A549 (cell line): ENCODE measurements at regions not wholly inside any gene's neighbourhood (a gene's known extent, or its start where the extent isn't known, plus 50 kb on each side); places are given as distances from the start of the nearest gene placed in this dataset.

Experiments
- BHLHE40 ChIP-seq: IDR thresholded peaks from 2 replicates; pipeline ENCODE4 v1.6.1; 2012; ENCODE audit warnings: low read depth, low read length, inconsistent platforms
- CBX8 ChIP-seq: fragments of 200-600 bp; sonication (generic); IDR thresholded peaks from 2 replicates; pipeline ENCODE4 v1.6.1; 2016
- CEBPB ChIP-seq, 2 experiments: fragments of >200 bp in 1 of 2; sonication (Bioruptor Twin) in 1 of 2; formaldehyde crosslinking in 1 of 2; IDR thresholded peaks; 2 replicates each; pipeline ENCODE4 v1.6.1; 2012 to 2016
- ESRRA ChIP-seq: fragments of 150-350 bp; IDR thresholded peaks from 2 replicates; pipeline ENCODE4 v1.6.1; 2014; ENCODE audit warnings: mild to moderate bottlenecking, low read length, borderline replicate concordance
- HOXB5 ChIP-seq: fragments of 250-450 bp; sonication (Bioruptor Pico); IDR thresholded peaks from 2 replicates; pipeline ENCODE4 v1.5.0; 2020; ENCODE audit warnings: mild to moderate bottlenecking, moderate library complexity
- MAX ChIP-seq: IDR thresholded peaks from 2 replicates; pipeline ENCODE4 v1.6.1; 2012
- POLR2A ChIP-seq: IDR thresholded peaks from 2 replicates; pipeline ENCODE4 v1.6.1; 2012; ENCODE audit warnings: mild to moderate bottlenecking, low read length
- RCOR1 ChIP-seq: fragments of 150-350 bp; IDR thresholded peaks from 2 replicates; pipeline ENCODE4 v1.6.1; 2014; ENCODE audit warnings: antibody characterized with exemption, low read length, low read depth
- TF ChIP-seq, protein P1 (sequence below): fragments of 200-600 bp; sonication (generic); IDR thresholded peaks from 2 replicates; pipeline ENCODE4 v1.6.1; 2016; ENCODE audit warnings: antibody characterized with exemption, mild to moderate bottlenecking, moderate library complexity
- TF ChIP-seq, protein P2 (sequence below): fragments of >200 bp; sonication (Bioruptor Twin); formaldehyde crosslinking; IDR thresholded peaks from 3 replicates; pipeline ENCODE4 v1.5.1; 2016
- TF ChIP-seq, protein P3 (sequence below): fragments of 250-450 bp; sonication (Bioruptor Pico); IDR thresholded peaks from 2 replicates; pipeline ENCODE4 v1.5.0; 2021; ENCODE audit warnings: mild to moderate bottlenecking, moderate library complexity, borderline replicate concordance

DNA sequence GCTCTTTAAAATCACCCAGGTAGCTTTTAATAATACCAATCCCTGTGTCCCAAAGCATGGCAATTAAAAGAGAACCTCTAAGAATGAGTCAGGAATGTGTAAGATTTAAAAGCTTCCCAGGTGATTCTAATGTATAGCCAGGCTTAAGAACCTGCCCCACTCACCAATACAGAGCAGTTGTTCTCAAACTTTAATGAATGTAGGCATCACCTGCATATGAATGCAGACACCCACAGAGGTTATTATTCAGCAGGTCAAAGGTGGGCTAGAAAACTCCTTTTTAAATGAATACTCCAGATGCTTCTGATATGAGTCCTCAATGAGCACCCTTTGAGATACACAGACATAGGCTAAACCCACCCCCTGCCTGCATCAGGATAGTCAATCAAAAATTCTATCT, 298.1 kb upstream of the KCNMB2 start:
- TF ChIP-seq, protein P1, sequence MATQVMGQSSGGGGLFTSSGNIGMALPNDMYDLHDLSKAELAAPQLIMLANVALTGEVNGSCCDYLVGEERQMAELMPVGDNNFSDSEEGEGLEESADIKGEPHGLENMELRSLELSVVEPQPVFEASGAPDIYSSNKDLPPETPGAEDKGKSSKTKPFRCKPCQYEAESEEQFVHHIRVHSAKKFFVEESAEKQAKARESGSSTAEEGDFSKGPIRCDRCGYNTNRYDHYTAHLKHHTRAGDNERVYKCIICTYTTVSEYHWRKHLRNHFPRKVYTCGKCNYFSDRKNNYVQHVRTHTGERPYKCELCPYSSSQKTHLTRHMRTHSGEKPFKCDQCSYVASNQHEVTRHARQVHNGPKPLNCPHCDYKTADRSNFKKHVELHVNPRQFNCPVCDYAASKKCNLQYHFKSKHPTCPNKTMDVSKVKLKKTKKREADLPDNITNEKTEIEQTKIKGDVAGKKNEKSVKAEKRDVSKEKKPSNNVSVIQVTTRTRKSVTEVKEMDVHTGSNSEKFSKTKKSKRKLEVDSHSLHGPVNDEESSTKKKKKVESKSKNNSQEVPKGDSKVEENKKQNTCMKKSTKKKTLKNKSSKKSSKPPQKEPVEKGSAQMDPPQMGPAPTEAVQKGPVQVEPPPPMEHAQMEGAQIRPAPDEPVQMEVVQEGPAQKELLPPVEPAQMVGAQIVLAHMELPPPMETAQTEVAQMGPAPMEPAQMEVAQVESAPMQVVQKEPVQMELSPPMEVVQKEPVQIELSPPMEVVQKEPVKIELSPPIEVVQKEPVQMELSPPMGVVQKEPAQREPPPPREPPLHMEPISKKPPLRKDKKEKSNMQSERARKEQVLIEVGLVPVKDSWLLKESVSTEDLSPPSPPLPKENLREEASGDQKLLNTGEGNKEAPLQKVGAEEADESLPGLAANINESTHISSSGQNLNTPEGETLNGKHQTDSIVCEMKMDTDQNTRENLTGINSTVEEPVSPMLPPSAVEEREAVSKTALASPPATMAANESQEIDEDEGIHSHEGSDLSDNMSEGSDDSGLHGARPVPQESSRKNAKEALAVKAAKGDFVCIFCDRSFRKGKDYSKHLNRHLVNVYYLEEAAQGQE = no peak
- TF ChIP-seq, protein P2, sequence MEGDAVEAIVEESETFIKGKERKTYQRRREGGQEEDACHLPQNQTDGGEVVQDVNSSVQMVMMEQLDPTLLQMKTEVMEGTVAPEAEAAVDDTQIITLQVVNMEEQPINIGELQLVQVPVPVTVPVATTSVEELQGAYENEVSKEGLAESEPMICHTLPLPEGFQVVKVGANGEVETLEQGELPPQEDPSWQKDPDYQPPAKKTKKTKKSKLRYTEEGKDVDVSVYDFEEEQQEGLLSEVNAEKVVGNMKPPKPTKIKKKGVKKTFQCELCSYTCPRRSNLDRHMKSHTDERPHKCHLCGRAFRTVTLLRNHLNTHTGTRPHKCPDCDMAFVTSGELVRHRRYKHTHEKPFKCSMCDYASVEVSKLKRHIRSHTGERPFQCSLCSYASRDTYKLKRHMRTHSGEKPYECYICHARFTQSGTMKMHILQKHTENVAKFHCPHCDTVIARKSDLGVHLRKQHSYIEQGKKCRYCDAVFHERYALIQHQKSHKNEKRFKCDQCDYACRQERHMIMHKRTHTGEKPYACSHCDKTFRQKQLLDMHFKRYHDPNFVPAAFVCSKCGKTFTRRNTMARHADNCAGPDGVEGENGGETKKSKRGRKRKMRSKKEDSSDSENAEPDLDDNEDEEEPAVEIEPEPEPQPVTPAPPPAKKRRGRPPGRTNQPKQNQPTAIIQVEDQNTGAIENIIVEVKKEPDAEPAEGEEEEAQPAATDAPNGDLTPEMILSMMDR = no peak
- TF ChIP-seq POLR2A (no peak), ESRRA (no peak), RCOR1 (no peak), HOXB5 (CRISPR knock-in tag) (no peak), BHLHE40 (no peak), MAX (no peak), CBX8 (no peak), CEBPB (IDR thresholded peaks at IDR 0.05) (no peak)
- TF ChIP-seq, protein P3, sequence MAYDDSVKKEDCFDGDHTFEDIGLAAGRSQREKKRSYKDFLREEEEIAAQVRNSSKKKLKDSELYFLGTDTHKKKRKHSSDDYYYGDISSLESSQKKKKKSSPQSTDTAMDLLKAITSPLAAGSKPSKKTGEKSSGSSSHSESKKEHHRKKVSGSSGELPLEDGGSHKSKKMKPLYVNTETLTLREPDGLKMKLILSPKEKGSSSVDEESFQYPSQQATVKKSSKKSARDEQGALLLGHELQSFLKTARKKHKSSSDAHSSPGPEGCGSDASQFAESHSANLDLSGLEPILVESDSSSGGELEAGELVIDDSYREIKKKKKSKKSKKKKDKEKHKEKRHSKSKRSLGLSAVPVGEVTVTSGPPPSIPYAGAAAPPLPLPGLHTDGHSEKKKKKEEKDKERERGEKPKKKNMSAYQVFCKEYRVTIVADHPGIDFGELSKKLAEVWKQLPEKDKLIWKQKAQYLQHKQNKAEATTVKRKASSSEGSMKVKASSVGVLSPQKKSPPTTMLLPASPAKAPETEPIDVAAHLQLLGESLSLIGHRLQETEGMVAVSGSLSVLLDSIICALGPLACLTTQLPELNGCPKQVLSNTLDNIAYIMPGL (CRISPR knock-in tag) = no peak
